Activated CD4-positive, alpha-beta T cell treated with anti-CD3 and anti-CD28 coated beads for 36 hours (primary cell): ENCODE measurements at regions not wholly inside any gene's neighbourhood (a gene's known extent, or its start where the extent isn't known, plus 50 kb on each side); places are given as distances from the start of the nearest gene placed in this dataset.
"Not testable (repeated sequence)": the region's sequence is repeated elsewhere in the genome, so short reads cannot be mapped to it uniquely, and the experiment has no call there.

Source experiments
- ATAC-seq: fragments of 200-7000 bp; cut with Tn5 transposase; one replicate; pipeline ENCODE4 v1.10.0; 2021; ENCODE audit warnings: mild to moderate bottlenecking, moderate library complexity
- CTCF ChIA-PET: fragments of 350-600 bp; sonication (Branson Sonifier 250); formaldehyde crosslinking; loops from one replicate; lab custom pipeline; 2021; ENCODE audit warnings: antibody characterized with exemption; lab: Charles Lee
- POLR2A ChIA-PET: fragments of 350-600 bp; sonication (Branson Sonifier 250); formaldehyde crosslinking; loops from one replicate; lab custom pipeline; 2021; ENCODE audit warnings: antibody characterized with exemption, inconsistent platforms; lab: Charles Lee
- DNase-seq: peaks from one replicate; pipeline ENCODE4 v3.0.0-alpha.2; 2020
- H3K27ac Mint-ChIP-seq: one replicate; pipeline ENCODE4 v1.8.0; 2021; ENCODE audit warnings: mixed read lengths
- H3K27me3 Mint-ChIP-seq: one replicate; pipeline ENCODE4 v1.8.0; 2021; ENCODE audit warnings: mixed read lengths
- H3K36me3 Mint-ChIP-seq: one replicate; pipeline ENCODE4 v1.8.0; 2021; ENCODE audit warnings: low read depth, mixed read lengths
- H3K4me1 Mint-ChIP-seq: one replicate; pipeline ENCODE4 v1.8.0; 2021; ENCODE audit warnings: mixed read lengths
- H3K4me3 Mint-ChIP-seq: one replicate; pipeline ENCODE4 v1.8.0; 2021; ENCODE audit warnings: mild to moderate bottlenecking, moderate library complexity, mixed read lengths
- H3K9me3 Mint-ChIP-seq: one replicate; pipeline ENCODE4 v1.8.0; 2021; ENCODE audit warnings: low read depth, mixed read lengths
- intact Hi-C, 2 experiments: fragments of 100-400 bp; cut with DNase I in 1 of 2; cut with micrococcal nuclease in 1 of 2; formaldehyde crosslinking; loops; one replicate each; pipeline versions ENCODE4 v1.14.2 to v1.15.1; 2022 to 2024; cut with DNase I, micrococcal nuclease

DNA sequence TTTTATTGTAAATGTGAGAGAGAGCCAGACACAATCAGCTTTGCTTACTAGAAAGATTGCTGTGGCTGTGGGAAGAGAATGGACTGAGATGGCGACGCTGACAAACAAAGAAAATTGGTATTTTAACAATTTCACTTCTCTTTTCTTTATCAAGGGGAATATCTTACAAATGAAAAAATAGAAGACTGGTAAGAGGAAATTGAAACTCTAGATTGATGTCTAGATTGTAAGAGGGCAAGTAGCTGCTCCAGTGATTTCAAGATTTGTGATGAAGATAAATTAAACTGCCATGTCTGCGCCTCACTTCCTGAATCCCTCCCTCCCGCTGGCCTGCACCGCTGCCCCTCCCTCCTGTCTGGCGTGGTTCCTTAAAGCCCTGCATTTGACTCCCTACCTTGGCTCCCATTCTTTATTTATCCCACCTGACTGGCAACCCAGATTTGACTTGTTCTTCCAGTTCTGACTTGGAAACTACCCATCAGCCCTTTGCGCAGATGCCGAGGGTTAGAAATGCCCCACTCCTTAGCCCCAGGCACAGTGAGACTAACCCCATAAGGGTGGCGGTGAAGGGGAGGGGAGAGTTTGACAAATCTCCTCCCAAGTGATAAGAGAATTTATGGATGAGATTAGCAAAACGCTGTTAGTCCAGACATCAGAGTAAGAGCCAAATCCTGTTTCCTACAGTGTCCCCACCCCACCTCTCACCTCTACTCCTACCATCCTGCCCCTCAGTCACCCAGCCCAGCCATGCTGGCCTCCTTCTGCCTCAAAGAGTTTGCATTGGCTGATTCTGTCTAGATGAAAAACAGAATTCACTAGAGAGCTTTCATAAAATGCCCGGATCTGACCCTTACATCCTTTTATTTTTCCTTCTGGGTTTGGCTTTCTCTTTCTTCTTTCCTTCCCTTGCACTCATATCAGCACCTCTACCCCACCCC, 125.3 kb upstream of the ATF7IP start:
- peak overlapping the region; percentile 62 for H3K4me3 Mint-ChIP-seq
- peaks cover 12% of the 10 kb centered on the region for H3K36me3 Mint-ChIP-seq
- peaks cover 20% of the 10 kb centered on the region for H3K4me1 Mint-ChIP-seq
- ChIA-PET POLR2A (interaction anchor here (0.8 to 1.5 kb wide), 2 partner anchors 19 to 125 kb away, joined by 4 to 7 read pairs; partner anchors contain the start of gene ATF7IP), CTCF (interaction anchor here (0.6 to 4.3 kb wide), 22 partner anchors 10 to 484 kb away, joined by 3 to 38 read pairs (median 3); partner anchors contain the start of gene ATF7IP)
- intact Hi-C loops, result loop anchor here (1.0 to 5.0 kb wide), 6 partner anchors 16 to 757 kb away; partner anchors contain the start of gene ATF7IP (in 2 of the 2)
- H3K9me3 Mint-ChIP-seq, result peaks cover 11% of the 10 kb centered on the region
- DNase-seq, result peak; percentile 36
- H3K27me3 Mint-ChIP-seq, result no peaks in the 10 kb centered on the region
- ATAC-seq, result peak; percentile 24
- H3K27ac Mint-ChIP-seq, result peak overlapping the region; percentile 89

DNA sequence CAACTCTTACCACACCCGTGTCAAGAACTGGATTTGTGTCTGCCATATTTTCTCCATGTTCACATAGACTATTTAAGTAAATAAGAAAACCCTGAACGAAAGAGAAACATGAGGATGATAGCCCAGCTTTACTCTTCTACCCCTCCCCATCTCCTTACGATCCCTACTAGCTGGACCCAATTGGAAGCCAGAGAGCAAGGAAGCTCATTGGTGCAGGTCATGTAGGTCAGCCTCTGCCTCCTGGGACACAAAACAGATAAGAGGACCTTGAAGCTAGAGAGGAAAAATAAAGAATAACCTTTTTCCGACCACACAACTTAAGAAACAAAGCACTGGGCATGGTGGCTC, 124.6 kb upstream of the ATF7IP start:
- intact Hi-C loops, result loop anchor here in 1 of 2 experiments (1.0 kb wide), 2 partner anchors 15 to 124 kb away; partner anchors contain the start of gene ATF7IP
- H3K4me3 Mint-ChIP-seq, result peak overlapping the region; percentile 62
- H3K4me1 Mint-ChIP-seq, result peaks cover 20% of the 10 kb centered on the region
- POLR2A ChIA-PET, result interaction anchor here (0.8 kb wide), 1 partner anchor 20 kb away, joined by 4 read pairs; no protein-coding TSS in a partner anchor
- peaks cover 12% of the 10 kb centered on the region for H3K36me3 Mint-ChIP-seq
- no peaks in the 10 kb centered on the region for H3K27me3 Mint-ChIP-seq
- peaks cover 11% of the 10 kb centered on the region for H3K9me3 Mint-ChIP-seq
- CTCF ChIA-PET, result interaction anchor here (0.7 to 4.3 kb wide), 6 partner anchors 15 to 213 kb away, joined by 3 to 38 read pairs (median 6); partner anchors contain the start of gene ATF7IP
- ATAC-seq (no peak), DNase-seq (no peak)
- peak overlapping the region; percentile 89 for H3K27ac Mint-ChIP-seq

DNA sequence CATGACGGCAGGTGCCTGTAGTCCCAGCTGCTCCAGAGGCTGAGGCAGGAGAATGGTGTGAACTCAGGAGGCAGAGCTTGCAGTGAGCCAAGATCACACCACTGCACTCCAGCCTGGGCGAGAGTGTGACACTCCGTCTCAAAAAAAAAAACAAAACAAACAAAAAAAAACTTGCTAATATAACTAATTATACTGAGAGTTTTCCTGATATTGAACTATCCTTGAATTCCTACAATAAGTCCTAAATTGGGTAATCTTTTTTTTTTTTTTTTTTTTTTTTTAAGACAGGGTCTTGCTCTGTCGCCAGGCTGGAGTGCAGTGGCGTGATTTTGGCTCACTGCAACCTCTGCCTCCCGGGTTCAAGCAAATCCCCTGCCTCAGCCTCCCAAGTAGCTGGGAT, 122.7 kb upstream of the ATF7IP start:
- Mint-ChIP-seq H3K9me3 (peaks cover 11% of the 10 kb centered on the region), H3K36me3 (peaks cover 12% of the 10 kb centered on the region), H3K4me1 (peaks cover 20% of the 10 kb centered on the region)
- POLR2A ChIA-PET, DNase-seq, H3K4me3 Mint-ChIP-seq, intact Hi-C loops, H3K27me3 Mint-ChIP-seq, ATAC-seq, H3K27ac Mint-ChIP-seq: not testable (repeated sequence)
- CTCF ChIA-PET, result interaction anchor here (0.7 kb wide), 1 partner anchor 106 kb away, joined by 3 read pairs; no protein-coding TSS in a partner anchor

DNA sequence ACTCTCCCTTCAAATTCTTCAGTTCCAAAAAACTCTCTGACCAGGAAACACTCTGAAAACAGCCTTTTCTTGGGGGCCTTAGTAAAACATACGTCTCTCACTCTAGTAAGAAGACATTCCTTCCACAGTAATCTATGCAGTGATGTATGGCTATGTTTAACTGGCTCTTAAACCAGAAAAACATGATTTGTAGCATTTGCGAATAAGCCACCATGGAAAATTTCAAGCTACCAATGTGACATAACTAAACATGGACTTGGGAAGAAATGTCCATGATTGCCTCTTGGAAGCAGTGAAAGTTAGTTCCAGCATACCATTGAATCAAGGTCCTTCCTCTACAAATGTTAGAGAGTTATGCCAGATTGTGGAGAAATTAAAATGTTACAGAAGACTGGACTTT, 121.5 kb upstream of the ATF7IP start:
- intact Hi-C loops, result no loop called here
- Mint-ChIP-seq H3K4me3 (no peak overlapping the region), H3K27ac (no peak overlapping the region), H3K4me1 (peaks cover 20% of the 10 kb centered on the region), H3K9me3 (peaks cover 11% of the 10 kb centered on the region), H3K27me3 (no peaks in the 10 kb centered on the region), H3K36me3 (peaks cover 12% of the 10 kb centered on the region)
- no peak for ATAC-seq
- ChIA-PET POLR2A (no interaction called here), CTCF (no interaction called here)
- DNase-seq, result no peak

DNA sequence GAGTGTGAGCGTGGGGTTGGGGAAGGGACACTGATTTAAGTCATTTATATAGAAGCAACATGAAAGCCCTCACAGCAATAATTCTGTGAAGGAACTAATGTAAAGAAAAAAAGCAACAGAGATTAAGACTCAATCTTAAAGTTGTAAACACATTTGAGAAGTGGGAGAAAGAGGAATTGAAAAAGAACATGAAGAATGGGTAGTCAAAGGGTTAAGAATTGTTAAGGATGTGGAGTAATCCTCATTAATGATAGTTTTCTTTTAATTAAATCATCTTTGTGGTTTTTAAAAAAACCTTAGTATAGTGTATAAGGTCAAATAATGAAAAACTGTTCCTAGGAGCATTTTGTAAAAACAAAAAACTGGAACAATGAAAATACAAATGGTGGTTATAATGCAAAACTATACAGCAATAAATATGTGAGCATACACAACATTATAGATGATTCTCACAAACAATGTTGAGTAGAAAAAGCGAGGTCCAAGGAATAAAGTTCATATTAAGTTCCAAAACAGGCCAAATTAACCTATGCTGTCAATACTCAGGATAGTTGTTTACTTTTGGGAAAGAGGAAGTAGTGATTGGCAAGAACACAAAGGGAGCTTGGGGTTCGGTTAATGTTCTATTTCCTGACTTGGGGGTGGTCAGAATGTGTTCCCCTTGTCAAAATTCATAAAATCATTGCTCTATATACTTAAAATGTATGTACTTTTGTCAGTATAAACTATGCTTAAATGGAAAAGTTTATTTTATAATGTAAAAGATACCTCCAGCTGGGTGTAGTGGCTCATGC, 120.4 kb upstream of the ATF7IP start:
- POLR2A ChIA-PET, result no interaction called here
- Mint-ChIP-seq H3K4me3 (no peak overlapping the region), H3K36me3 (peaks cover 11% of the 10 kb centered on the region), H3K9me3 (peaks cover 11% of the 10 kb centered on the region), H3K27me3 (no peaks in the 10 kb centered on the region), H3K4me1 (peaks cover 8% of the 10 kb centered on the region), H3K27ac (no peak overlapping the region)
- DNase-seq, result no peak
- no peak for ATAC-seq
- CTCF ChIA-PET, result interaction anchor here (0.9 kb wide), 1 partner anchor 12 kb away, joined by 4 read pairs; no protein-coding TSS in a partner anchor
- intact Hi-C loops, result no loop called here

DNA sequence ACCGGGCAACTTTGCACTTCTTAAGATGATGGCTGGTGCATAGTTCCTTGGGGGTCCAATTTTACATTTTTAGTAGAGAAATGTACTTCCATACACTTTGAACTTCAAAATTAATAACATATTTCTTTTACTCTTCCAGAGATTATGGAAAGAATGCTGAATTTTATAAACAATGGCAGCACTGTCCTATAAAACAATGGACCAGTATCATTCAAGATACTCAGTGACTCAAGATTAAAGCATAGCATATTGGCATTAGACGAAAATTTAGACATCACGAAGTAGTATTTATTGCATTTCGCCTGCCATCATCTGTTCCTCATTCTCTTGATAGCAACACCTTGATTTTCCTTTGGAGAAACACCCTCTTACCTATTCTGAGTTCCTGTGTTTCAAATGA, 118.3 kb upstream of the ATF7IP start:
- Mint-ChIP-seq H3K4me3 (no peak overlapping the region), H3K9me3 (peaks cover 8% of the 10 kb centered on the region), H3K27me3 (no peaks in the 10 kb centered on the region), H3K4me1 (no peaks in the 10 kb centered on the region), H3K27ac (no peak overlapping the region), H3K36me3 (peaks cover 3% of the 10 kb centered on the region)
- intact Hi-C loops, result no loop called here
- DNase-seq (no peak), ATAC-seq (no peak)
- ChIA-PET POLR2A (no interaction called here), CTCF (interaction anchor here (0.6 kb wide), 1 partner anchor 11 kb away, joined by 3 read pairs; no protein-coding TSS in a partner anchor)

DNA sequence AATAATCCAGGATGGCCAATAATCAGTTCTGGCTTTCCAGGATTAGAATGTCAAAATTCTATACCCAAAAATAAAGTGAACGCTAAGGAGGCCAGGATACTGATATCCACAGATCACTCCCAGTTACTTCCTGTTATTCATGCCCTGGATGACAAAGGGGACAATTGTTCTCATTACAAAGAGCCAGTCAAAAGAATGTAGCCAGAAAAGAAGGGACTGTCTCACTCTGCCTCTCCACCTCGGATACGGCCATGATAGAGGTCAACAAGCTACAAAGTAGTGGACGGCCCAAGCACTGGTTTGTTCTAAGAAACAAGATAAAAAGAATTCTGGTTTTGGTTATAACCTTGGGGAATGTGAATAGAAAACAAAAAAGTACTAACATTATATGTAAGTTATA, 116.1 kb upstream of the ATF7IP start:
- Mint-ChIP-seq H3K4me1 (peaks cover 6% of the 10 kb centered on the region), H3K9me3 (peaks cover 2% of the 10 kb centered on the region), H3K27me3 (no peaks in the 10 kb centered on the region), H3K27ac (no peak overlapping the region), H3K36me3 (no peaks in the 10 kb centered on the region), H3K4me3 (no peak overlapping the region)
- ATAC-seq, result no peak
- intact Hi-C loops, result no loop called here
- CTCF ChIA-PET, result interaction anchor here (1.0 kb wide), 1 partner anchor 65 kb away, joined by 3 read pairs; no protein-coding TSS in a partner anchor
- no peak for DNase-seq
- POLR2A ChIA-PET, result no interaction called here

DNA sequence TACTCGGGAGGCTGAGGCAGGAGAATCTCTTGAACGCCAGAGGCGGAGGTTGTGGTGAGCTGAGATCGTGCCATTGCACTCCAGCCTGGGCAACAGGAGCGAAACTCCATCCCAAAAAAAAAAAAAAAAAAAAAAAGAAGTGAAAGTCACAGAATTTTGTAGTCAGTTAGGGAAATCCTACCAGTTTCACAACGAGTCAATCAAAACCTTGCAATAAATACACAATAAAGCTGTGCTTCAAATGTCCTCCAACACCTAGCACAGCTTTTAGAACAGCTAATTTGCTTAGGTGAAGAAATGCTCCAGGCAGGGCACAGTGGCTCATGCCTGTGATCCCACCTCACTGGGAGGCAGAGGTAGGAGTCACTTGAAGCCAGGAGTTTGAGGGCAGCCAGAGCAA, 112.8 kb upstream of the ATF7IP start:
- Mint-ChIP-seq H3K9me3 (peaks cover 4% of the 10 kb centered on the region), H3K4me1 (peaks cover 38% of the 10 kb centered on the region), H3K36me3 (peaks cover 7% of the 10 kb centered on the region), H3K27me3 (no peaks in the 10 kb centered on the region), H3K27ac (peak overlapping the region; percentile 37), H3K4me3 (no peak overlapping the region)
- no peak for DNase-seq
- no peak for ATAC-seq
- intact Hi-C loops, result loop anchor here in 1 of 2 experiments (10.0 kb wide), 1 partner anchor 522 kb away; a partner anchor contains a TSS
- CTCF ChIA-PET, result interaction anchor here (0.7 to 1.1 kb wide), 4 partner anchors 13 to 288 kb away, joined by 3 read pairs; no protein-coding TSS in a partner anchor
- POLR2A ChIA-PET, result interaction anchor here (0.7 kb wide), 1 partner anchor 142 kb away, joined by 4 read pairs; no protein-coding TSS in a partner anchor

DNA sequence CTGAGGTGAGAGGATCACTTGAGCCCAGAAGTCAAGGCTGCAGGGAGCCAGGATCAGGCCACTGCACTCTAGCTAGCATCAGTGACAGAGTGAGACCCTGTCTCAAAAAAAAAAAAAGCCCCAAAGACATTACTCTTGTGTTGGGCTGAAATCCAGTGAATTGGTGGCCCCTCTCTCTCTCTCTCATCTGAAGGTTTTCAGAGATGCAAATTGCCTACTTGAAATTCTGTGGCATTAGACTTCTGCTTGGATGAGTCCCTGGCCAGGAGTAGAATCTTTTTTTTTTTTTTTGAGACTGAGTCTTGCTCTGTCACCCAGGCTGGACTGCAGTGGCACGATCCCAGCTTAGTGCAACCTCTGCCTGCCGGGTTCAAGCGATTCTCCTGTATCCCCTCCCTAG, 112.0 kb upstream of the ATF7IP start:
- Mint-ChIP-seq H3K27me3 (no peaks in the 10 kb centered on the region), H3K9me3 (peaks cover 4% of the 10 kb centered on the region), H3K36me3 (peaks cover 13% of the 10 kb centered on the region), H3K4me1 (peaks cover 46% of the 10 kb centered on the region), H3K4me3 (no peak overlapping the region), H3K27ac (no peak overlapping the region)
- intact Hi-C loops, result loop anchor here in 1 of 2 experiments (10.0 kb wide), 1 partner anchor 521 kb away; a partner anchor contains a TSS
- ChIA-PET CTCF (no interaction called here), POLR2A (no interaction called here)
- ATAC-seq, result no peak
- DNase-seq, result no peak

DNA sequence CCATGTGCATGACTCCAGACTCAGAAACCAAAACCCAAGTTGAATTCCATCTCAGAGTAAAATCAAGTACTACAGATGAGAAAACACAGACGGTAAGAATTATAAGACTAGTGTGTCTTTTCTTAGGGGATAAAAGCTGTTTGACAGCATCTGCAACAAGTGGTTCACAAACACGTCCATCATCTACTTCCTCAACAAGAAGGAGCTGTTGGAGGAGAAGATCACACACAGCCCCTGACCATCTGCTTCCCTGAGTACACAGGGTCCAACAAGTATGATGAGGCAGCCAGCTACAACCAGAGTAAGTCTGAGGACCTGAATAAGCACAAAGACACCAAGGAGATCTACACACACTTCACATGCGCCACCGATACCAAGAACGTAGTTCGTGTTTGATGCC, 110.7 kb upstream of the ATF7IP start:
- ATAC-seq (no peak), DNase-seq (no peak)
- ChIA-PET POLR2A (interaction anchor here (1.9 kb wide), 1 partner anchor 111 kb away, joined by 7 read pairs; the partner anchor contains the start of gene ATF7IP), CTCF (interaction anchor here (0.6 to 2.4 kb wide), 6 partner anchors 14 to 199 kb away, joined by 3 to 9 read pairs (median 4); no protein-coding TSS in a partner anchor)
- intact Hi-C loops, result loop anchor here (5.0 to 10.0 kb wide), 2 partner anchors 520 to 1628 kb away; partner anchors contain the start of gene STRAP (in 1 of the 2)
- Mint-ChIP-seq H3K36me3 (peaks cover 18% of the 10 kb centered on the region), H3K4me1 (peaks cover 51% of the 10 kb centered on the region), H3K27me3 (no peaks in the 10 kb centered on the region), H3K4me3 (no peak overlapping the region), H3K27ac (peak overlapping the region; percentile 99), H3K9me3 (peaks cover 7% of the 10 kb centered on the region)
